DLD1 (cell line): ENCODE measurements at regions not wholly inside any gene's neighbourhood (a gene's known extent, or its start where the extent isn't known, plus 50 kb on each side); places are given as distances from the start of the nearest gene placed in this dataset.

Experiments
- in situ Hi-C: cut with HindIII; loops from 2 replicates; pipeline ENCODE4 v1.10.0; 2017; ENCODE audit warnings: low sequenced_read_pairs

DNA sequence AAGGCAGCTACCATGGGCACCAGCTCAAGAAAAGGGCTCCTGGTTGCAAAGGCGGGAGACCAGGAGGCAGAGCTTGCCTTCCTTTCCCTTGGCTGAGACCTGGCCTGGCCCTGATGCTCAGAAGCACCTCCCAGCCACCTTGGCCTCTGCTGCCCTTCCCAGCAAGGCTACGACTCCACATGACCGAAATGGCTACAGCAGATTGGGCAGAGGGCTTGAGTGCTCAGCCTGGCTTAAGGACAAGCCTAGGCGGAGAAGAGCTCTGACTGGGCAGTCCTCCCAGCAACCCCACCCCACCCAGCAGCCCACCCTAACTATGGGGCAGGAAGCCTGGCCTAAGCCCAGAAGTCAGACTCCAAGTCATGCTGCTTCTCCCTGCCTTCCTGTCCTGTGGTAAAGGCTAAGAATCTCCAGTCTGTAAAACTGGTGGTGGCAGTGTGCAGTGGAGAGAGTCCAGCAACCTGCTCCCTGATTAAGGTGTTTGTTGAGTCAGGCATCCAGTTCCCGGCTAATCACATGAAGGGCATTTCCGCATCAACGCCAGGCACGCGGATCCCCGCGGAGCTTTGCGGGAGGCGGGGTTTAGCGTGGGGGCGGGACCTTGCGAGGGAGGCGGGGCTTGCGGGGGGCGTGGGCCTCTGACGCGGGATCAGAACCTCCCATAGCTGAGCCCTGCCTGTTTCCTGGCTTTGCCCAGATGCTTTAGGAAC is 256.0 kb downstream of the BCL11A start:
- in situ Hi-C loops = no loop called here

DNA sequence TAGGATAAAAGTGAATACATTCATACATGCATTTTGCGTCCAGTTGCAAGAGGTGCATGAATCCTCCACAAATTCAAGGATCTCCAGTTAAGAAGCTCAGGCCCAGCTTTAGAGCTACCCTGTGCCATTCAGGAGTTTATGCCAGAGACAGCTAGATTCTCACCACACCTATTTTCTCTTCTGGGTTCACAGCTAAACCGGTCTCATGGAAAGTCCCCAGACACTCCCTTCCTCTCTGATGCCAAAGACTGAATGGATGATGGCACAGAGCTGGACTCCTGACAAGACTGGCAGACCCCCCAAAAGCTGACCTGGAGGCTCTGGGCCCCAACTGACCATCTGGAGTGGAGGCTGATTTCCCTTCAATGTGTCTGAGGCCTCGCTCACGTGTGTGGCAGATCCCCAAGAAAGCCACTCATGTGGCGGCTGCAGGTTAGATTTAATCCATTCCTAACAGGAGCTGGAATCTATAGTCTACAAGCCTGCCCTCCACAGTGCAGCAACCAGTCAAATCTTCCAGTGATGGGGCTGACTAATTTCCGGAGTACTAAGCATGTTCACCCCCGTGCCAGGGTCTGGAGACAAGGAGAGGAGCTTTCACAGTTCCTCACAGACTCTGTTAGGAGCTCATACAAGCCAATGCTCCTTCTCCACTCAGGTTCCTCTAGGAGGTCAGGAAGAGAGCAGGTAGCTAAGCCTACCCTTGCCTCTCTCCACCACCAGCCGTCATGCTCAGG is 257.1 kb downstream of the BCL11A start:
- in situ Hi-C loops = no loop called here

DNA sequence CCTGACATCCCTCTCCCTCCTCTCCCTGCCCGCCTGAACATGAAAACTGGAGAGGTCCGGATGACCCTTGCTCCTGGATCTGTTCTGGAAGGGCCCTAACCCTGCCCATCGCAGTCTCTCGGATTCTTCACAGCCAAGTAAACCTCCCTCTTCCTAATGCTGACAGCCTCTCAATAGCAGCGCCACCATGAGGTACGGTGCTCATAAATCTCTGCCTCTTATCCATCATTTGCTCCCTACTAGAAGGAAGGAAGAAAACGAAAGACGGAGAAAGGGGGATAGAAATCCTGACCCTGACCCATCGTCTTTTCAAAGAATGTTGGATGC is 257.9 kb downstream of the BCL11A start:
- in situ Hi-C loops = no loop called here

DNA sequence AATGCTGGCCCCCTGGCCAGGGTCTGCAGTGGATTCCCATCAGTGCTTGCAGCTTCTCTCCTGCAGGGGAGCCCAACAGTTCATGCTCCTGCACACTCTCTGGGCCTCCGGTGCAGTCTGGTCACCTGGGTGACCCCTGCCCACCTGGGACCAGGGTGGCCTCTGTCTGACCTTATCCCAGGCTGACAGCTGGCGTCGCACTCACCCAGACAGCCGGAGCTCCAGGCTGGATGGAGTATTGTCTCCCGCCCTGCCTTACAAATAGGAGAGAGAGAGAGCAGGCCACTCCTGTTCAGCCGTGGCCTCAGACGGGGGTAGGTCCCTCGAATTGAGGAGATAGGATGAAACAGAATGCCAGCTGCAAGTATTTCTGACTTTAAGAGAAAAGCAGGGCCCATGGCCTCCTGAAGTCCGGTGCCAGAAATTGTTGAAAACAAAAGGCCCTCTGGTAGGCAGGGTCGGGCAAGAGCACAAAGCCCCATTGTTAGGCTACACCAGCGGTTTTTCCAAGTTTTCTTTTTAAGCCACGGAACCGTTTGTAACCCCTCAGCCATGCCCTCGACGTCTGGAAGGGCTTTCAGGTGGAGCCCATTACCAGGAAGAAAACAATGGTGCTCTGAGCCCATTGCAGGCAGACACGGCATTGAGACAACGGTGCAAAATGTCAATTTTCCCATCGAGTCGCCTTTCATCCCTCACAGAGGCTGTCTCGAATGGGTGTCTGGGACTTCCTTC is 258.4 kb downstream of the BCL11A start:
- in situ Hi-C loops = no loop called here

DNA sequence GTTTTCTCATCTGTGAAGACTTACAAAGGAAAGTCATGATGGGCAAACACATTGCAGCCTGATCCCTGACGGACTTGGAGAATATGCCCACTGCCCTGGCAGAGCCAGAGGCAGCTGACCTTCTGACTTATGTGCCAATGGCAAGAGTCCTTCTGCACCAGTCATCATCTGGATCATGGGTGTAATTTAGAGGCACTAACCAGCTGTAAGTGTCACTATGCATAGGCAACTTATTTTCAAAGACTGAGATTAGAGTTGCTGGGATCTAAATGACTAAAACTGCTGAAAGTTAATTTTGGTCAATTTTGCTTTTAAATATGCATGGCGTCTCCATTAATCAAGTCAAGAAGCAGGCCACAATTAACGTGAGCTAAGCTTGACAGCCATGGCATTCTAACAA is 261.2 kb downstream of the BCL11A start:
- in situ Hi-C loops = no loop called here

DNA sequence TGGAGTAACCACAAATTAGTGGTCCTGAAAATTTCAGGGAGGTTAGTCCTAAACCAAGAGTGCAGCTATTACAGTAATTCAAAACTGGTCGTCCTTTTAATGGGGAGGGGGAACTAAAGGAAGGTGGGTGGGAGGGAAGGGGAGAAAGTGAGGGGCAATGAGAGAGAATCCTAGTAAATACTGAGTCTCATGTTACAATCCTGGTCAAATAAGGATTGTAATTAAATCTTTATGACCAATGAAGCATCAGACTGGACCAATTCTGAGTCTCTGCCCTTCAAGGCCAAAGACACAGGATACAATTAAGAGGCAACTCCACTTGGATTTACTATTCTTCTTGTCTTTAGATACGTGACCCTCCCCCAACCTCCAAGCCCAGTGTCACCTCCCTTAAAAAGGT is 262.9 kb downstream of the BCL11A start:
- in situ Hi-C loops = no loop called here

DNA sequence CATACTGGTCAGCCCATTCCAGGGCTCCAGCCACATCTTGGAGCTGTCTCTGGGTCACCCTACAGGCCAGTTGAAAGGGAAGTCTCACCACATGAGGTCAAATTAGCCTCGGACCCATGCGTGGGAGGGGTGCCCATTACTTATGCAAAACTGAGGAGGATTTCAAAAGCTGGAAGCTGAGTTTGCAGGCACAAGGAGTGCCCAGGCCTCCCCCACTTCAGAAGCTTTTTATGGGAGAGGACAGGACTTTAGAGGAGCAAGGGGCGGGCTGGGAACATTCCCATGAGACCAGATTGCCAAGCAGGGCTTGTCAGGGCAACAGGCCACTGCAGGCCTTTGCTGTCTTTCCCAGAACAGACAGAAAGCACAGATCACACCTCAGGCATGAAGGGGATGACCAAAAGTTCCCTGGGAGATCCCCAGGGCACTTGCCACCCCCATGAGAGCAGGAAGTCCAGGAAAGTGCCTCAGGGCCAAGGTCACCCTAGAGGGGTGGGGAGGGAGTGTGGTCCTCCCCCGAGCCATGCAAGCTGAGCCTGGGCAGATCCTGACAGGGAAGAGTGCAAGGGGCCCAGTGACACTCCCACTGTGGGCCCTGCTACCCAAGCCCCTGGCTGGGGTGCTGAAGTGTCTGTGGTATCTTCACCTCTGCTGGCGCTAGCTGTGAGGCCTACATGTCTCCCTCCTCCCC is 267.7 kb downstream of the BCL11A start:
- in situ Hi-C loops = no loop called here

DNA sequence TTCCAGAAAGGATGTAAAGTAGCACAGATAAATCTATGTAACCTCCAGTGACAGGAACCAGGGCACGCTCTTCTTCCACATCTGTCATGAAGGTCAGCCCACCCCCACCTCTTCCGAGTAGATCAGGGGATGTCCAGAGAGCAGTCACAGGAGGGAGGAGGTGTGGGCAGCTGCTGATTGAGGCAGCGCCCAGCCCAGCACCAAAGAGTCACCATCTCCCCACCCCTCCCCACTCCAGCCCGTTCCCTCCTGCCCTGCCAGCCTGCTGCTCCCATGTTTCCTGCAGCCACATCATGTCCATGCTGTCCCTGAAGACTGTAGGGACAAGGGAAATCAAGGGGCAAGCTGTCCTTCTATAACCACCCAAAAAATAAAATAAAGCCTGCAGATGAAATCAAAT is 269.8 kb downstream of the BCL11A start:
- in situ Hi-C loops = no loop called here

DNA sequence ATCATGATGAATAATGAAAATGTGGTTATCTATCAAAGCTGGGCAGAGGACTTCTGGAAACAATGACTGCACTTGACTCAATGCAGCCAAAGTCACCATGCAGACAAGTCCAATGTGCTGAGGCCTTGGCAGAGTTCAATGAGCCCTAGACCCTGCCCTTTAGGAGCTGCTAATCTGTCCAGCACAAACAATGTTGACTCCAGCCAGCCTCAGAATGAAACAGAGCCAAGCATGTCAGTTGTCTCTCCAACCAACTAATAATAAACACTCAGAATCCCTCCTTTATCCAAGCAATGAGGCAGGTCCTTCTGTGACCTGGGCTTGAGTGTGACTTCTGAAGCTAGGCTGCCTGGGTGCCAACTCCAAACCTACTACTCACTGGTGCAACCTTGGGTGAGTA is 270.6 kb downstream of the BCL11A start:
- in situ Hi-C loops = no loop called here

DNA sequence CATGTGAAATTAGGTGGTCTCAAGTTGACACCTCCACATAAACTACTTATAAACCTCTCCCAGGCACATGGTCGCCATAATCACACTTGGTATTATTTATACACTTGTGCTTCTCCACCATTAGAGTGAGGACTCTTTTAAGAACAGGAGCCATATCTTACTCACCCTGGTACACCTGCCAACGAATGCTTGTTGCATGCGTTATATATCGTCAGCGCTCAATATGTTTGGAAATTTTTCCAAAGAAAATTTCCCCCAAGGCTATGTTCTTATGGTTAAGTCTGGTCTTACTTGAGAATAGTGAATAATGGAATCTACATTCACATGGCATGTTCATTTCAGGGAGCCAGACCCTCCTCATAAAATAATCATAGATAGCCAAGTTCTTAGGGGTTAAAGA is 271.7 kb downstream of the BCL11A start:
- in situ Hi-C loops = no loop called here

DNA sequence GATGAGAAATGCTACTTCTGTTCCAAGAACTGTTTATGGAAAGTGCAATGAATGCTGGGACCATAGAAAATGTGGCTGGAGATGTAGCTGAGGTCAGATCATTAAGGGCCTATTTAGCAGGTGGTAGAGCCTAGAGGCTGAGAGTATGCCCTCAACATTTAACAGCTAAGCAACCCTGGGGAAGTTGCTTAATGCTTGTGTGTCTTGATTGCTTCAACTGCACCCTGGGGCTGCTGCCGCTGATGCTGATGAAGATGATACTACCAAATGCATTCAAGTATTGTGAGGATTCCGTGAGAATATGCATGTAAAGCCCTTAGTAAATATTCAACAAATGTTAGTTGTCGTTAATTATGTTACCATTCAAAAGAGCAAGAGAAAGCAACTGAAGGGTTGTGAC is 273.2 kb downstream of the BCL11A start:
- in situ Hi-C loops = no loop called here

DNA sequence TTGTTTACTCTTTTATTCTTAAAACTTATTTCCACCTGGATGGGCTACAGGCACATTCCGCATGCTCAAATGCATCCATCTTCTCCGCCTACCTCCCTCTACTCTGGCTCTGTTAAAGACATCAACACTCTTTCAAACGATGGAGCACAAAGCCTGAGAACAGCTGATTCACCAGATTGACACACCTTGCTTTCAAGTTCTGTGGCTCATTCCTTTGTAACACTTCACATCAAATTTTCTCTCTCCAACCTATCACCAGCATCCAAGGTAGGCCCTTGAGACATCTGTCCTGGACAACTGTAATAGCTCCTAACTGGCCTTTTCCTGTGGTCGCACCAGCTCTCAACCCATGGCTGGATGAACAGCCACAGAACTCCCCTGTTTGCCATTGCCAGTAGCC is 274.5 kb downstream of the BCL11A start:
- in situ Hi-C loops = no loop called here

DNA sequence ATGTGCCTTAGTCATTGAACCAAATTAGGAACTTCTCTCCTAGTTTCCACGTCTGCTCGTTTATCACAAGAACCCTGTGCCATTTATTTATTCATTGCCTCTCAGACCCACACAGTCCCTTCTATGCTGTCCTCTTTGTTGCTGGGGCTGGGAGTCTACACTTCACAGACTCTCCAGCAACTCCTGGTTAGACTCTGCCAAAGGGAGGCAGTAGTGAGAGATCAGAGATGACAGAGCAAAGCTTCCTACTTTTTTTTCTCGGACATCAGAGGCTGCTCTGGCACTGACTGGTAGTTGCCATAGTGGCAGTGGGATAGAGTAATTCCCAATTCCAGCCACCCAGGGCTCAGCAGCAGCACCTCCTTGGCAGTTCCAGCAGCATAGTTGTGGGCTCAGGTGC is 277.5 kb downstream of the BCL11A start:
- in situ Hi-C loops = no loop called here

DNA sequence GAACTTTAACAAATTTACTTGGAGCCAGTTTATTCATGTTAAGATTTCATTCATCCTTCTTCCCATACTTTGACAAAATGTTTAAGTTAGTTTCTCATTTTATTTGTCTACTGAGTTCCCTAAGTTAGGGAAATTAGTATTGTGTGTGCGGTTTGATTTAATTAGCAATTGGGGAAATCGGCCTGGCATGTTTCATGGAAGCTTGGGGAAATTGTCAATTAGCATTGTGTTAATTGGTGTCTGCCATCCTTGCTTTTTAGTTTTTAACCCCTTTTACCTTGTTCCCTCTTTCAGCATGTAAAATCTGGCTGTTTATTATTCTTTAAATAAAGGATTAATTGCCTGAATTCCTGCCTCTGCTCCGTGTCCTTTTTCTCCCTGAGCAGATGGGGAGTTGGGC is 279.6 kb downstream of the BCL11A start:
- in situ Hi-C loops = no loop called here

DNA sequence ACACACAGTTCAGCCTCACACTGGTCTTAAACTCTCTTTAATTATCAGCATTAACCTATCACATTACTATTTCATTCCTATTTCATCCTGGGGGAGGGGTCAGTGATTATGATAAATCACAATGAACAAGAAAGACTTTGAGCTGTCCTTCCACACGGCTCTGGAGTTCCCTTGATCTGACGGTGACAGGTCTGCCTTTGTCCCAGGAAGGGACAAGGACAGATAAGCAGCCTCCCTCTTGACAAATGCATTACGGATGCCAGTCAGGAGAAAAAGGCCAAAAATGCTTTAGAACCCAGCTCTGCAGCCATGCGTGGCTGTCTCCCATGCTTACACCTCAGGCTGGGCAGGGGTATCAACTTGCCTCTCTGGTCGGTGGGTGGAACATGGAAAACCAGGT is 281.7 kb downstream of the BCL11A start:
- in situ Hi-C loops = no loop called here

DNA sequence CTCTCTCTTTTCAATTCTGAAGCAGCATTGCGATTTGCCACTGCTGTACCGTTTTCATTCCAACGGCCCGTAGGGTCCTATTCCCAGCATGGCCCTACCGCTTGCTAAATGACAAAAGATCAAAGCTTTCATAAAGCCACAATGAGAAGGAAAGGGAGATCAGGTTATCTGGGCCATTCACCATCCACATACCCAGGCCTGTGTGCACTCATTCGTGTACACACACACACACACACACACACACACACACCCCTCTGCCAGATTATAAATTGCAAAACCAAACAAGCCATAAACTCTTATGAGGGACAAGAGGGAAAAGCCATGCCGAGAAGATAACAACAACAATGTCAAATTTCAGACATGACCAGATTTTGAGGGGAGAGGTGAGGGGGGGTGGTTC is 282.3 kb downstream of the BCL11A start:
- in situ Hi-C loops = no loop called here

DNA sequence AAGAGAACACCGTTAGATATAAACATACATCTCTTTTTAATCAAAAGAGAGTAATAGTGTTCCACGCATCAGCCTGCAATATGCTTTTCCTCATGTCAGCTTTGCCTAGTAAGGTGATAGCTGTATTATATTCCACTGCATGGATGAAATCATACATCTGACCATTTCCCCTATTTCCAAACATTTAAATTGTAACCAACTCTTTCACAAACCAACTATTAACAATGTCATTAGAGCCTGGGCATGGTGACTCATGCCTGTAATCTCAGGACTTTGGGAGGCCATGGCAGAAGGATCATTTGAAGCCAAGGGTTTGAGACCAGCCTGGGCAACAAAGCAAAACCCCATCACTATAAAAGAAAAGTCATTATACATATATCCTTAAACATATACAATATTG is 284.8 kb downstream of the BCL11A start:
- in situ Hi-C loops = no loop called here

DNA sequence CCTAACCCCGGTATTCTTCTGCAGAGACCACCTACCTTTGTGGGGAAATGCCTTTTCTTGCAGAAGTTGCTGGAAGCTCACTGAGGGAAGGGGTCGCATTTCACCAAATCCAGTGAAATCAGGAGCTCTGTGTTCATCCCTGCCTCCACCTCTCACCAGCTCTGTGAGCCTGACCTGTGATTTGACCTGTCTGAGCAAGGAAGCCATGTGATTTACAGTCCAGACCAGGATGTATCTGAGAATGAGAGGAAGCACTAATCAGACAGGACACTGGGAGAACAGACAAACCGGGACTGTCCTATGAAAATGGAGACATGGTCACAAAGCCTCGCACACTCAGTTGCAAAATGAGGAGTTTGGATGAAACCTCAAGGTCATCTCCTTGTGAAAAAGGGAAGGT is 285.4 kb downstream of the BCL11A start:
- in situ Hi-C loops = no loop called here

DNA sequence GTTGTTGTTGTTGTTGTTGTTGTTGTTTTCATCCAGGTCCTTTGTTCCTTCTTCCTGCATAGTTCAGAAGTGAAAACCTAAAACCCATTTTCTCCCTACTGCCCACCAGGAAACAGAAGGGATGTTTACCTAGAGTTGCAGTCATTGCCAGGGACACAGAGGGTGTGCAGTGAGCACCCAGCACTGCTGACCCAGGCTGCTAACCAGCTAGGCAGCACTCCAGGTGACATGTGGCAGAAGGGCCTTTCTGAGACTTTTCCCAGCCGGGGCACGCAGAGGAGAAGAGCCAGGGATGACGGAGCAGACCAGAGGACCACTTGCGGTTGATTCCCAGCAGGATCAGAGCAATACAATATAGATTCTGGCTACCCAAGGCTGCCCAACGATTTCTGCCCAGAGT is 286.3 kb downstream of the BCL11A start:
- in situ Hi-C loops = no loop called here

DNA sequence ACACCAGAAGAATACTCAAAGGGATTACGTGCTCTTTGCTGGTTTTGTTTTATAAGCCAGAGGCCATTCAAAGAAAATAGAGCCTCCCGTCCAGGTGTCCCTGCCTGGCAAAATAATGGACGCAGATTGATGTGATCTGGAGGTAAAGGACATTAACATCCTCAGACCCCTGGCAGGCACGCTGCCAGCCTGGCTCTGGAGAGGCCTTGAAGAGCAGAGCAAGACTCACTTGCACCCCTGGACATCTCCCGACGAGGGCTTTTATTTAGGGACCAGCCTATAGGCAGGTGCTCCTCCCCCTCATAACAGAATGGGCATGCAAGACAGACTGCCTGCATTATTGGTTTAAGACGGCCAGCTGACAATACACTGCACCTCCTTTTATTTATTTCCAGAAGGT is 291.3 kb downstream of the BCL11A start:
- in situ Hi-C loops = no loop called here

DNA sequence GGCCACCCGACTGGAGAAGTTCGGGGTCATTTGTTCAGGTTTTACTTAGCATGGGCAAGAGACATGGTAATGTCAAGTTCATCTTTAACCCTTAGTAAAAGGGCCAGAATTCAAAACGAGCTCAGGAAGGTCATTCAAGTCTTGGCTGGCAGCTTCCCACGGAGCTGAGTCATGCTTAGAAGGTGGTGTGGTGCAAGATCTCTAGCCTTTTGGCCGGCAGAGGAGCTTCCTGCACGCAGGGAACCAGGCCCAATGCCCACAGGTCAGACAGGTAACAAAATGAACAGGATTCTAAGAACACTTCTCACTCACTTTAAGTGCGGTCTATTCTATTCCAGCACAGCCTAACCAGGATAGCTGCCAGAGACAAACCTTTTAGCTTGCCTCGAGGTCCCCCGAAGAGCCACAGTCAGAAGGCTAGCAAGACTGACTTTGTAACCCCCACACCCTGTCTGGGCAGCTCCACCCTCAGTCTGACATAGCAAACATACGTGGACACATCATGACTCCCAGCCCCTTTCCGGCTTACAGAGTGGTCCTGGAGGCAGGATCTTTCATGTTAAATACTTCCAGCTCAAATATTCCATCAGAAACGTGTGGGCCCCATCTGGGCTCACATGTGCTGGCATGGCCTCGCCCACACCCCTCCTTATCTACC is 292.7 kb downstream of the BCL11A start:
- in situ Hi-C loops = no loop called here
